ENCODE measurements at regions not wholly inside any gene's neighbourhood (a gene's known extent, or its start where the extent isn't known, plus 50 kb on each side); places are given as distances from the start of the nearest gene placed in this dataset.

DNA sequence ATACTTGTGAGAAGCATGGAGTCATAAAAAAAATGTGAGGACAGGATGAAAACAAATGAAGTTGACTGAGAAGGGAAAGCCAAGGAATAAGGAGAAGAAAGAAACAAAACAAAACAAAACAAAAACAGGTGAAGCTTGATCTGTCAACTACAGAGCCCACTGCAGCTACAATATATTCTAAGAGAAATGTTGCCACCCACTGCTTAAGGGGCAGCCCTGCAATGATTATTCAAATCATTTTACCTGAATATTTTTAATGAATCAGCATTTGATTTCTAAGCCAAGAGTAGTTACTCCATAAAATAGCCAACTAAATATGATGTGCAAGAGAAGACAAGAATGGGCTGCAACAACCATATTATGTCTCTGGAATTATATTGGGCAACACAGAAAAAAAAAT, 252.0 kb upstream of the KIF2B start:
- POLR2A ChIA-PET = no interaction called here
- no peaks in the 10 kb centered on the region for H3K4me1 Mint-ChIP-seq (ENCODE audit: low read depth)

DNA sequence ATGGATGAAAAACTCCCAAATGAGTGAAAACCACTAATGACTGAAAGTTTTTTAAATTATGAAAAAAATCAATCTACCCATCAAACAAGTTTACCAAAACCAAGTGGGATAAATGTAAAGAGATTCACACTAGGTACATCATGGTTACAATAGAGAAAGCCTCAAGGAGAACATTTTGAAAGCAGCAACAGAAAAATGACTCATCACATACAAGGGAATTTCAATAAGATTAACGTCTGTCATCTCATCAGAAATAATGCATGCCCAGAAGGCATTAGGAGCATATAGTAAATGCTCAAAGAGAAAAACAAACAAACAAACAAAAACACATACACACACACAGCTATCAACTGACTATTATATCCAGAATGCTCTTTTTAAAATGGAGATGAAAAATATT, 261.8 kb upstream of the KIF2B start:
- H3K36me3 ChIP-seq (ENCODE audit: insufficient read depth, low read length) = no peaks in the 10 kb centered on the region
- intact Hi-C loops (cut with DNase I, micrococcal nuclease) = no loop called here
- Mint-ChIP-seq H3K27me3 (no peaks in the 10 kb centered on the region), H3K4me1 (ENCODE audit: low read depth) (no peaks in the 10 kb centered on the region), H3K36me3 (ENCODE audit: low read depth) (no peaks in the 10 kb centered on the region), H3K9me3 (peaks cover 8% of the 10 kb centered on the region), H3K4me3 (no peak overlapping the region), H3K27ac (no peak overlapping the region)
- no peak overlapping the region for H3K4me3 ChIP-seq (ENCODE audit: low read length)
- no peaks in the 10 kb centered on the region for H3K27me3 ChIP-seq (ENCODE audit: control insufficient read depth in 1 of 2, insufficient read depth in 2 of 2, low read length in 2 of 2)
- H3K27ac ChIP-seq (ENCODE audit: low read depth in 1 of 2, low read length in 2 of 2) = no peak overlapping the region
- peaks cover 0 to 9% of the 10 kb centered on the region in 2 experiments for H3K9me3 ChIP-seq (ENCODE audit: control insufficient read depth in 1 of 2, insufficient read depth in 1 of 2, low read length in 2 of 2)
- no peak for DNase-seq
- CTCF ChIA-PET = no interaction called here
- no peaks in the 10 kb centered on the region for H3K4me1 ChIP-seq (ENCODE audit: insufficient read depth, low read length)
- TF ChIP-seq, protein P1, sequence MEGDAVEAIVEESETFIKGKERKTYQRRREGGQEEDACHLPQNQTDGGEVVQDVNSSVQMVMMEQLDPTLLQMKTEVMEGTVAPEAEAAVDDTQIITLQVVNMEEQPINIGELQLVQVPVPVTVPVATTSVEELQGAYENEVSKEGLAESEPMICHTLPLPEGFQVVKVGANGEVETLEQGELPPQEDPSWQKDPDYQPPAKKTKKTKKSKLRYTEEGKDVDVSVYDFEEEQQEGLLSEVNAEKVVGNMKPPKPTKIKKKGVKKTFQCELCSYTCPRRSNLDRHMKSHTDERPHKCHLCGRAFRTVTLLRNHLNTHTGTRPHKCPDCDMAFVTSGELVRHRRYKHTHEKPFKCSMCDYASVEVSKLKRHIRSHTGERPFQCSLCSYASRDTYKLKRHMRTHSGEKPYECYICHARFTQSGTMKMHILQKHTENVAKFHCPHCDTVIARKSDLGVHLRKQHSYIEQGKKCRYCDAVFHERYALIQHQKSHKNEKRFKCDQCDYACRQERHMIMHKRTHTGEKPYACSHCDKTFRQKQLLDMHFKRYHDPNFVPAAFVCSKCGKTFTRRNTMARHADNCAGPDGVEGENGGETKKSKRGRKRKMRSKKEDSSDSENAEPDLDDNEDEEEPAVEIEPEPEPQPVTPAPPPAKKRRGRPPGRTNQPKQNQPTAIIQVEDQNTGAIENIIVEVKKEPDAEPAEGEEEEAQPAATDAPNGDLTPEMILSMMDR (IDR thresholded peaks at IDR 0.05) = no peak
- POLR2A ChIA-PET = no interaction called here
- ATAC-seq (ENCODE audit: poor library complexity) = no peak

More for the DNA sequence above, 252.0 kb upstream of the KIF2B start:
- intact Hi-C loops (cut with DNase I, micrococcal nuclease) = loop anchor here in 1 of 2 experiments (10.0 kb wide), 1 partner anchor 54 kb away; no protein-coding TSS in a partner anchor
- CTCF ChIA-PET = no interaction called here
- Mint-ChIP-seq H3K36me3 (ENCODE audit: low read depth) (no peaks in the 10 kb centered on the region), H3K9me3 (no peaks in the 10 kb centered on the region), H3K27ac (no peak overlapping the region), H3K27me3 (no peaks in the 10 kb centered on the region), H3K4me3 (no peak overlapping the region)
- H3K4me1 ChIP-seq (ENCODE audit: insufficient read depth, low read length) = no peaks in the 10 kb centered on the region
- no peaks in the 10 kb centered on the region for H3K36me3 ChIP-seq (ENCODE audit: insufficient read depth, low read length)
- H3K27ac ChIP-seq (ENCODE audit: low read depth in 1 of 2, low read length in 2 of 2) = no peak overlapping the region
- H3K4me3 ChIP-seq (ENCODE audit: low read length) = no peak overlapping the region
- H3K9me3 ChIP-seq (ENCODE audit: control insufficient read depth in 1 of 2, insufficient read depth in 1 of 2, low read length in 2 of 2) = no peaks in the 10 kb centered on the region
- no peak for DNase-seq
- ATAC-seq (ENCODE audit: poor library complexity) = no peak
- TF ChIP-seq, protein P1 (IDR thresholded peaks at IDR 0.05) = no peak
- no peaks in the 10 kb centered on the region for H3K27me3 ChIP-seq (ENCODE audit: control insufficient read depth in 1 of 2, insufficient read depth in 2 of 2, low read length in 2 of 2)

DNA sequence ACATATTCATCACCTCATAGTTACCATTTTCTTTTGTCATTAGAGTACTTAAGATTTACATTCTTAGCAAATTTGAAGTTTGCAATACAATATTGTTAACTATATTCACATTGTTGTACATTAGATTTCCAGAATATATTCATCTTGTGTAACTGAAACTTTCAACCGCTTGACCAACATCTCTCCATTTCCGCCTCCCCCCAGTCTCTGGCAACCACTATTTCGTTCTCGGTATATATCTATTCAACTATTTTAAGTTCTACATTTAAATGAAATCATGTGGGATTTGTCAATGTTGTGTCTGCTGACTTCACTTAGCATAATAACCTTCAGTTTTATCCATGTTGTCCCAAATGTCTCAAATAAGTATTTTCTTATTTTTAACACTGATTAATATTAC, 274.5 kb upstream of the KIF2B start:
- Mint-ChIP-seq H3K27me3 (no peaks in the 10 kb centered on the region), H3K36me3 (ENCODE audit: low read depth) (no peaks in the 10 kb centered on the region), H3K4me3 (no peak overlapping the region), H3K9me3 (peaks cover 4% of the 10 kb centered on the region), H3K27ac (no peak overlapping the region), H3K4me1 (ENCODE audit: low read depth) (no peaks in the 10 kb centered on the region)
- H3K27ac ChIP-seq (ENCODE audit: low read depth in 1 of 2, low read length in 2 of 2) = no peak overlapping the region
- no peaks in the 10 kb centered on the region for H3K27me3 ChIP-seq (ENCODE audit: control insufficient read depth in 1 of 2, insufficient read depth in 2 of 2, low read length in 2 of 2)
- ChIA-PET POLR2A (no interaction called here), CTCF (no interaction called here)
- DNase-seq (no peak), ATAC-seq (ENCODE audit: poor library complexity) (no peak)
- TF ChIP-seq, protein P1 (IDR thresholded peaks at IDR 0.05) = no peak
- H3K9me3 ChIP-seq (ENCODE audit: control insufficient read depth in 1 of 2, insufficient read depth in 1 of 2, low read length in 2 of 2) = peaks cover 0 to 8% of the 10 kb centered on the region in 2 experiments
- no peaks in the 10 kb centered on the region for H3K36me3 ChIP-seq (ENCODE audit: insufficient read depth, low read length)
- H3K4me1 ChIP-seq (ENCODE audit: insufficient read depth, low read length) = no peaks in the 10 kb centered on the region
- intact Hi-C loops (cut with DNase I, micrococcal nuclease) = no loop called here
- no peak overlapping the region for H3K4me3 ChIP-seq (ENCODE audit: low read length)
